Mesenchymal stem cell (in vitro differentiated cells and primary cell): ENCODE measurements at regions not wholly inside any gene's neighbourhood (a gene's known extent, or its start where the extent isn't known, plus 50 kb on each side); places are given as distances from the start of the nearest gene placed in this dataset.

Source experiments
- DNase-seq: peaks from one replicate; pipeline ENCODE4 v3.0.0-alpha.2; 2013
- H2AFZ ChIP-seq: one replicate; pipeline ENCODE4 v1.6.1; 2013; ENCODE audit warnings: low read depth, mild to moderate bottlenecking, control low read depth, inconsistent platforms, low read length, moderate library complexity
- H2AK5ac ChIP-seq: 2 replicates; pipeline ENCODE4 v1.6.1; 2013; ENCODE audit warnings: low read length, moderate library complexity, mild to moderate bottlenecking, inconsistent platforms; ENCODE audit not compliant: severe bottlenecking
- H2BK120ac ChIP-seq: one replicate; pipeline ENCODE4 v1.6.1; 2013; ENCODE audit warnings: low read depth, mild to moderate bottlenecking, inconsistent platforms, low read length, moderate library complexity
- H2BK12ac ChIP-seq, 2 experiments: one replicate each; pipeline ENCODE4 v1.6.1; 2013; ENCODE audit warnings: inconsistent platforms in 2 of 2, low read length in 2 of 2, mild to moderate bottlenecking in 2 of 2, moderate library complexity in 2 of 2, control low read depth in 1 of 2
- H2BK15ac ChIP-seq: one replicate; pipeline ENCODE4 v1.6.1; 2013; ENCODE audit warnings: mild to moderate bottlenecking, low read depth, inconsistent platforms; ENCODE audit not compliant: poor library complexity, severe bottlenecking
- H2BK5ac ChIP-seq: 2 replicates; pipeline ENCODE4 v1.6.1; 2013; ENCODE audit warnings: low read depth, mild to moderate bottlenecking, low read length, control low read depth, inconsistent platforms; ENCODE audit not compliant: poor library complexity, severe bottlenecking
- H3K14ac ChIP-seq, 2 experiments: one replicate each; pipeline ENCODE4 v1.6.1; 2013; ENCODE audit warnings: inconsistent platforms in 2 of 2, low read length in 2 of 2, control low read depth in 1 of 2, mild to moderate bottlenecking in 1 of 2, moderate library complexity in 1 of 2
- H3K18ac ChIP-seq, 2 experiments: one replicate each; pipeline ENCODE4 v1.6.1; 2013; ENCODE audit warnings: inconsistent platforms in 2 of 2, low read length in 2 of 2, control low read depth in 1 of 2, low read depth in 1 of 2, mild to moderate bottlenecking in 1 of 2
- H3K23ac ChIP-seq, 2 experiments: one replicate each; pipeline ENCODE4 v1.6.1; 2013; ENCODE audit warnings: inconsistent platforms in 2 of 2, low read length in 2 of 2, mild to moderate bottlenecking in 2 of 2, moderate library complexity in 2 of 2, control low read depth in 1 of 2
- H3K27ac ChIP-seq: 2 replicates; pipeline ENCODE4 v1.5.1; 2013; ENCODE audit warnings: mild to moderate bottlenecking, moderate library complexity, low read length, control low read depth, inconsistent platforms; ENCODE audit not compliant: poor library complexity, severe bottlenecking
- H3K27me3 ChIP-seq, 2 experiments: 2 replicates each; pipeline versions ENCODE4 v1.6.1 to v1.7.0; 2013; ENCODE audit warnings: low read length in 2 of 2, mild to moderate bottlenecking in 2 of 2, moderate library complexity in 2 of 2, control low read depth in 1 of 2, inconsistent platforms in 1 of 2; ENCODE audit not compliant: control insufficient read depth in 1 of 2, insufficient read depth in 1 of 2
- H3K36me3 ChIP-seq, 2 experiments: 2 replicates each; pipeline versions ENCODE4 v1.6.1 to v1.7.0; 2013; ENCODE audit warnings: low read length in 2 of 2, control low read depth in 1 of 2, inconsistent platforms in 1 of 2, low read depth in 1 of 2, mild to moderate bottlenecking in 1 of 2; ENCODE audit not compliant: insufficient read depth in 2 of 2, control insufficient read depth in 1 of 2
- H3K4ac ChIP-seq, 2 experiments: one replicate each; pipeline ENCODE4 v1.6.1; 2013; ENCODE audit warnings: inconsistent platforms in 2 of 2, low read length in 2 of 2, mild to moderate bottlenecking in 2 of 2, moderate library complexity in 2 of 2, control low read depth in 1 of 2, low read depth in 1 of 2
- H3K4me1 ChIP-seq: 2 replicates; pipeline ENCODE4 v1.6.1; 2013; ENCODE audit warnings: low read depth, low read length, control low read depth; ENCODE audit not compliant: control insufficient read depth, insufficient read depth
- H3K4me2 ChIP-seq: 2 replicates; pipeline ENCODE4 v1.6.1; 2013; ENCODE audit warnings: low read length, mild to moderate bottlenecking, inconsistent platforms; ENCODE audit not compliant: poor library complexity, severe bottlenecking
- H3K4me3 ChIP-seq, 2 experiments: 2 replicates each; pipeline versions ENCODE4 v1.5.1 to v1.7.0; 2013; ENCODE audit warnings: low read length in 2 of 2, mild to moderate bottlenecking in 2 of 2, control low read depth in 1 of 2, low read depth in 1 of 2; ENCODE audit not compliant: insufficient read depth in 1 of 2
- H3K79me1 ChIP-seq: replicated peaks from 2 replicates; pipeline ENCODE4 v1.6.1; 2013; ENCODE audit warnings: mild to moderate bottlenecking, control low read depth, low read length, inconsistent platforms; ENCODE audit not compliant: poor library complexity, severe bottlenecking
- H3K9ac ChIP-seq: 2 replicates; pipeline ENCODE4 v1.7.0; 2013; ENCODE audit warnings: mild to moderate bottlenecking, low read length, moderate library complexity
- H3K9me3 ChIP-seq: 2 replicates; pipeline ENCODE4 v1.7.0; 2013; ENCODE audit warnings: mild to moderate bottlenecking, low read length; ENCODE audit not compliant: control insufficient read depth
- H4K8ac ChIP-seq: one replicate; pipeline ENCODE4 v1.6.1; 2013; ENCODE audit warnings: inconsistent platforms, mild to moderate bottlenecking, low read length, moderate library complexity
- H4K91ac ChIP-seq: one replicate; pipeline ENCODE4 v1.6.1; 2013; ENCODE audit warnings: mild to moderate bottlenecking, low read length, inconsistent platforms
- WGBS: methylation state at CpG from one replicate; pipeline ENCODE4 v1.1.7; 2013; ENCODE audit warnings: mixed read lengths; 5-methylcytosine and 5-hydroxymethylcytosine counted together

- H2AK5ac ChIP-seq = no peak overlapping the region
- peaks cover 4% of the 10 kb centered on the region for H3K9me3 ChIP-seq
- H3K4me1 ChIP-seq = no peaks in the 10 kb centered on the region
- H2BK12ac ChIP-seq = no peak overlapping the region
- H3K4me2 ChIP-seq = no peak overlapping the region
- no peak overlapping the region for H3K23ac ChIP-seq
- H2BK5ac ChIP-seq = no peak overlapping the region
- DNase-seq = no peak
- H2BK15ac ChIP-seq = no peak overlapping the region
- no peak overlapping the region for H4K8ac ChIP-seq
- no peak overlapping the region for H3K18ac ChIP-seq
- H3K27me3 ChIP-seq = no peaks in the 10 kb centered on the region
- no peak overlapping the region for H3K9ac ChIP-seq
- WGBS = 67% methylated on average over 7 of the region's 8 CpGs
- H4K91ac ChIP-seq = no peak overlapping the region
- no peak overlapping the region for H3K14ac ChIP-seq
- no peak overlapping the region for H3K4me3 ChIP-seq
- no peaks in the 10 kb centered on the region for H3K79me1 ChIP-seq
- no peak overlapping the region for H2BK120ac ChIP-seq
- no peak overlapping the region for H3K27ac ChIP-seq
- H3K4ac ChIP-seq = no peak overlapping the region
- no peaks in the 10 kb centered on the region for H3K36me3 ChIP-seq
- H2AFZ ChIP-seq = no peak overlapping the region
These were observed 184.7 kb downstream of the MYCN start for GRCh38 chr2:16124881-16125613.

GRCh38 chr2:16123856-16124780, 183.8 kb downstream of the MYCN start:
- H3K4ac ChIP-seq = no peak overlapping the region
- no peak overlapping the region for H3K14ac ChIP-seq
- no peak overlapping the region for H2BK12ac ChIP-seq
- no peak overlapping the region for H2AFZ ChIP-seq
- no peaks in the 10 kb centered on the region for H3K4me1 ChIP-seq
- H4K8ac ChIP-seq = no peak overlapping the region
- no peak overlapping the region for H2BK120ac ChIP-seq
- no peak overlapping the region for H3K4me2 ChIP-seq
- H3K36me3 ChIP-seq = no peaks in the 10 kb centered on the region
- H3K27me3 ChIP-seq = no peaks in the 10 kb centered on the region
- H3K79me1 ChIP-seq = no peaks in the 10 kb centered on the region
- H2AK5ac ChIP-seq = no peak overlapping the region
- no peak overlapping the region for H3K27ac ChIP-seq
- H2BK5ac ChIP-seq = no peak overlapping the region
- 69% methylated on average over 10 of the region's 10 CpGs for WGBS
- no peak overlapping the region for H4K91ac ChIP-seq
- H2BK15ac ChIP-seq = no peak overlapping the region
- DNase-seq = no peak
- H3K9ac ChIP-seq = no peak overlapping the region
- peaks cover 4% of the 10 kb centered on the region for H3K9me3 ChIP-seq
- no peak overlapping the region for H3K18ac ChIP-seq
- H3K23ac ChIP-seq = no peak overlapping the region
- H3K4me3 ChIP-seq = no peak overlapping the region

- Histone ChIP-seq H2AFZ (no peak overlapping the region), H2BK15ac (no peak overlapping the region), H2AK5ac (no peak overlapping the region), H3K18ac (no peak overlapping the region), H4K91ac (no peak overlapping the region), H3K27ac (no peak overlapping the region), H3K23ac (no peak overlapping the region), H3K9me3 (peaks cover 4% of the 10 kb centered on the region), H2BK120ac (no peak overlapping the region), H2BK5ac (no peak overlapping the region), H2BK12ac (no peak overlapping the region), H4K8ac (no peak overlapping the region), H3K14ac (no peak overlapping the region), H3K36me3 (no peaks in the 10 kb centered on the region), H3K4ac (no peak overlapping the region), H3K4me2 (no peak overlapping the region), H3K79me1 (no peaks in the 10 kb centered on the region), H3K27me3 (no peaks in the 10 kb centered on the region), H3K4me1 (no peaks in the 10 kb centered on the region), H3K4me3 (no peak overlapping the region), H3K9ac (no peak overlapping the region)
- DNase-seq = no peak
- WGBS = 85% methylated on average over 8 of the region's 8 CpGs
These were observed 183.1 kb downstream of the MYCN start for GRCh38 chr2:16123421-16123820.

GRCh38 chr2:16122556-16122955, 182.2 kb downstream of the MYCN start:
- H3K18ac ChIP-seq = no peak overlapping the region
- H2BK12ac ChIP-seq = no peak overlapping the region
- H3K36me3 ChIP-seq = no peaks in the 10 kb centered on the region
- DNase-seq = no peak
- WGBS = 86% methylated on average over 3 of the region's 4 CpGs
- H3K14ac ChIP-seq = no peak overlapping the region
- H3K4ac ChIP-seq = no peak overlapping the region
- no peak overlapping the region for H3K9ac ChIP-seq
- H3K23ac ChIP-seq = no peak overlapping the region
- H3K79me1 ChIP-seq = no peaks in the 10 kb centered on the region
- H3K9me3 ChIP-seq = peaks cover 4% of the 10 kb centered on the region
- H4K91ac ChIP-seq = no peak overlapping the region
- no peak overlapping the region for H2AK5ac ChIP-seq
- H2AFZ ChIP-seq = no peak overlapping the region
- H3K4me2 ChIP-seq = no peak overlapping the region
- no peak overlapping the region for H3K4me3 ChIP-seq
- no peak overlapping the region for H3K27ac ChIP-seq
- no peak overlapping the region for H2BK15ac ChIP-seq
- H2BK5ac ChIP-seq = no peak overlapping the region
- H2BK120ac ChIP-seq = no peak overlapping the region
- no peaks in the 10 kb centered on the region for H3K27me3 ChIP-seq
- no peak overlapping the region for H4K8ac ChIP-seq
- H3K4me1 ChIP-seq = no peaks in the 10 kb centered on the region
